Mucosa of descending colon (tissue), 3 donors: ENCODE measurements at regions not wholly inside any gene's neighbourhood (a gene's known extent, or its start where the extent isn't known, plus 50 kb on each side); places are given as distances from the start of the nearest gene placed in this dataset.

Source experiments
- ATAC-seq: fragments of 200-7000 bp; cut with Tn5 transposase; one replicate; pipeline ENCODE4 v1.9.1; 2020; ENCODE audit warnings: mild to moderate bottlenecking, moderate library complexity
- DNase-seq, 3 donors: peaks; one replicate each; pipeline ENCODE4 v3.0.0-alpha.2; 2020
- H3K36me3 ChIP-seq: fragments of 200-600 bp; one replicate; pipeline ENCODE4 v1.8.0; 2021; ENCODE audit warnings: low read depth, mild to moderate bottlenecking
- H3K4me1 ChIP-seq: fragments of 200-600 bp; one replicate; pipeline ENCODE4 v1.8.0; 2021; ENCODE audit warnings: low read depth, mild to moderate bottlenecking
- H3K4me3 ChIP-seq: fragments of 200-600 bp; one replicate; pipeline ENCODE4 v1.8.0; 2021; ENCODE audit warnings: mild to moderate bottlenecking
- H3K9me3 ChIP-seq: fragments of 200-600 bp; one replicate; pipeline ENCODE4 v1.8.0; 2021; ENCODE audit warnings: mild to moderate bottlenecking
- intact Hi-C, 2 donors: fragments of 100-400 bp; cut with DNase I in 1 of 2; cut with micrococcal nuclease in 1 of 2; formaldehyde crosslinking; loops; one replicate each; pipeline versions ENCODE4 v1.11.0 to v1.11.1; 2022; cut with DNase I, micrococcal nuclease
- microRNA-seq: library from miRNA; unstranded; fragments of <30 nt; microRNA quantifications from one replicate; pipeline ENCODE4, GENCODE V29; 2019
- TF ChIP-seq, protein P1 (sequence below): fragments of 200-600 bp; IDR thresholded peaks from one replicate; pipeline ENCODE4 v1.8.0; 2022; ENCODE audit warnings: antibody characterized with exemption, mild to moderate bottlenecking
- donor health status: DM: no; HTN: no; CAD: no; lungs with moderate emphysema.
- donor health status: DM: no; HTN: no; CAD: no.
- donor health status: DM: no; HTN: yes; CAD: no.

DNA sequence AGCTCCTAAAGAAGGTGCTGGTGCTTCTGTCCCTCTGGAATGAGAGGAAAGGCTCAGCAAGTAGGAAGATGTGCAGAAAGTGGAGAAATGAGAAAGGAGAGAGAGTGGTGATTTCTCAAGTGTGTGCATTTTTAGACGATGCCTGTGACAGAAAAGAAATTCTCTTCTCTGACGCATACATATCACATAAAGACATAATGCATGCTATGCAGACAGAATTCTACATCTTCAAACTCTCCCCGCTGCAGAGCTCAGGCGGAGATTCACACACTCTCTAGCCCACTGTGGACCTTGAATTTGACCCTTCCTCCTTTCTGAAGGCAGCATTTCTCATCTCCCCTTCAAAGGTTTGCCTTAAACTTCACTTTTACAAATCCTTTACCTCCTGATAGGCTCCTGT lies 52.0 kb upstream of the CAMK1G start:
- DNase-seq (no peak), ATAC-seq (no peak)
- no peaks in the 10 kb centered on the region for H3K36me3 ChIP-seq
- peaks cover 3% of the 10 kb centered on the region for H3K4me1 ChIP-seq
- intact Hi-C loops = no loop called here
- no peaks in the 10 kb centered on the region for H3K9me3 ChIP-seq
- TF ChIP-seq, protein P1, sequence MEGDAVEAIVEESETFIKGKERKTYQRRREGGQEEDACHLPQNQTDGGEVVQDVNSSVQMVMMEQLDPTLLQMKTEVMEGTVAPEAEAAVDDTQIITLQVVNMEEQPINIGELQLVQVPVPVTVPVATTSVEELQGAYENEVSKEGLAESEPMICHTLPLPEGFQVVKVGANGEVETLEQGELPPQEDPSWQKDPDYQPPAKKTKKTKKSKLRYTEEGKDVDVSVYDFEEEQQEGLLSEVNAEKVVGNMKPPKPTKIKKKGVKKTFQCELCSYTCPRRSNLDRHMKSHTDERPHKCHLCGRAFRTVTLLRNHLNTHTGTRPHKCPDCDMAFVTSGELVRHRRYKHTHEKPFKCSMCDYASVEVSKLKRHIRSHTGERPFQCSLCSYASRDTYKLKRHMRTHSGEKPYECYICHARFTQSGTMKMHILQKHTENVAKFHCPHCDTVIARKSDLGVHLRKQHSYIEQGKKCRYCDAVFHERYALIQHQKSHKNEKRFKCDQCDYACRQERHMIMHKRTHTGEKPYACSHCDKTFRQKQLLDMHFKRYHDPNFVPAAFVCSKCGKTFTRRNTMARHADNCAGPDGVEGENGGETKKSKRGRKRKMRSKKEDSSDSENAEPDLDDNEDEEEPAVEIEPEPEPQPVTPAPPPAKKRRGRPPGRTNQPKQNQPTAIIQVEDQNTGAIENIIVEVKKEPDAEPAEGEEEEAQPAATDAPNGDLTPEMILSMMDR = no peak
- H3K4me3 ChIP-seq = no peak overlapping the region

Small RNA genes lying in the stretch of these regions (microRNA-seq; reads per million reads assigned to microRNA genes)
- gene MIR205 = 0.93 reads per million
